ENCODE measurements at regions not wholly inside any gene's neighbourhood (a gene's known extent, or its start where the extent isn't known, plus 50 kb on each side); places are given as distances from the start of the nearest gene placed in this dataset.

- Histone ChIP-seq H3K36me3 (replicated peaks in 1 of 2; ENCODE audit: control insufficient read depth in 2 of 2, insufficient read depth in 2 of 2, low read length in 2 of 2) (no peaks in the 10 kb centered on the region), H3K9ac (ENCODE audit: low read depth, low read length, poor library complexity) (no peak overlapping the region), H2AK5ac (ENCODE audit: low read depth, low read length) (no peak overlapping the region), H3K4me2 (ENCODE audit: insufficient read depth, low read length, poor library complexity, severe bottlenecking) (no peak overlapping the region), H2AFZ (ENCODE audit: low read length) (no peak overlapping the region), H4K8ac (ENCODE audit: low read depth, low read length) (no peak overlapping the region), H3K27ac (replicated peaks; ENCODE audit: low read length) (no peak overlapping the region), H3K4me3 (ENCODE audit: low read length in 2 of 2) (no peak overlapping the region), H4K91ac (ENCODE audit: low read depth, low read length, poor library complexity) (no peak overlapping the region), H3K79me1 (ENCODE audit: low read depth, low read length) (no peaks in the 10 kb centered on the region), H2BK15ac (ENCODE audit: low read length) (no peak overlapping the region), H3K4me1 (ENCODE audit: control insufficient read depth in 2 of 2, insufficient read depth in 1 of 2, low read depth in 1 of 2, low read length in 2 of 2) (peaks cover 0 to 9% of the 10 kb centered on the region in 2 donors), H2BK120ac (ENCODE audit: low read depth, low read length) (peak overlapping the region; percentile 68), H3K9me3 (replicated peaks in 1 of 2; ENCODE audit: control insufficient read depth in 2 of 2, insufficient read depth in 1 of 2, low read depth in 1 of 2, low read length in 2 of 2) (no peaks in the 10 kb centered on the region), H3K23ac (ENCODE audit: low read depth, low read length, poor library complexity) (no peak overlapping the region), H3K18ac (ENCODE audit: low read length) (peak overlapping the region; percentile 41), H3K14ac (ENCODE audit: low read length) (no peak overlapping the region), H3K27me3 (ENCODE audit: control insufficient read depth in 3 of 3, insufficient read depth in 3 of 3, low read depth in 1 of 3, low read length in 3 of 3) (peaks cover 0 to 6% (median 0%) of the 10 kb centered on the region in 3 experiments), H2BK12ac (ENCODE audit: low read length) (no peak overlapping the region), H3K4ac (ENCODE audit: low read length) (no peak overlapping the region), H2BK5ac (ENCODE audit: low read length) (peak overlapping the region; percentile 79)
- DNase-seq (ENCODE audit: low spot score), result no peak
- no CpG with 5 or more reads among the region's 5 CpGs for WGBS, 2 donors (ENCODE audit: extremely low coverage in 2 of 2, insufficient read length in 2 of 2, insufficient replicate concordance in 1 of 2)
These were observed 112.6 kb downstream of the FOXL1 start for GRCh38 chr16:86690970-86691369.

DNA sequence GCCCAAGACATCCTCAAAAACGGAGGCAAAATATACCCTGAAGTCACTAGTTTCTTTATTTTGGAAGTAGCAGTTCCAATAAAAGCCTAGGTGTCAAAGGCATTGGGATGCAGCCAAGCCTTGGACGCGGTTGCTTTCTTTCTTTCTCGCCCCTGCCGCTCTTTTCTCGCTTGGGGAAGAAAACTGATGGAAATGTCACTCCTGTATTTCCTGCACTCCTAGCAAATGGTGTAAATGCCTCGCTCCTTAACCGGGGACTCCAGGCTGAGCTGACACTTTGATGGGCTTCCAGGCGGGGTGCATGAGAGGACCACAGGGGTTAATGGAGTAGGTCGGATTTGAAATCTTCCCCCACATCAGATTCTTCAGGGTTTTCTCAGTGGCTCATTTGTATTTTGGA, 114.1 kb downstream of the FOXL1 start:
- Histone ChIP-seq H3K4me2 (ENCODE audit: insufficient read depth, low read length, poor library complexity, severe bottlenecking) (no peak overlapping the region), H3K27me3 (ENCODE audit: control insufficient read depth in 3 of 3, insufficient read depth in 3 of 3, low read depth in 1 of 3, low read length in 3 of 3) (peaks cover 0 to 6% (median 0%) of the 10 kb centered on the region in 3 experiments), H3K9me3 (replicated peaks in 1 of 2; ENCODE audit: control insufficient read depth in 2 of 2, insufficient read depth in 1 of 2, low read depth in 1 of 2, low read length in 2 of 2) (no peaks in the 10 kb centered on the region), H3K18ac (ENCODE audit: low read length) (no peak overlapping the region), H3K79me1 (ENCODE audit: low read depth, low read length) (no peaks in the 10 kb centered on the region), H2AK5ac (ENCODE audit: low read depth, low read length) (no peak overlapping the region), H3K4ac (ENCODE audit: low read length) (no peak overlapping the region), H3K4me1 (ENCODE audit: control insufficient read depth in 2 of 2, insufficient read depth in 1 of 2, low read depth in 1 of 2, low read length in 2 of 2) (peaks cover 0 to 9% of the 10 kb centered on the region in 2 donors), H2BK12ac (ENCODE audit: low read length) (no peak overlapping the region), H4K8ac (ENCODE audit: low read depth, low read length) (no peak overlapping the region), H3K4me3 (ENCODE audit: low read length in 2 of 2) (no peak overlapping the region), H3K9ac (ENCODE audit: low read depth, low read length, poor library complexity) (no peak overlapping the region), H4K91ac (ENCODE audit: low read depth, low read length, poor library complexity) (no peak overlapping the region), H2BK5ac (ENCODE audit: low read length) (no peak overlapping the region), H3K27ac (replicated peaks; ENCODE audit: low read length) (no peak overlapping the region), H3K23ac (ENCODE audit: low read depth, low read length, poor library complexity) (no peak overlapping the region), H3K36me3 (replicated peaks in 1 of 2; ENCODE audit: control insufficient read depth in 2 of 2, insufficient read depth in 2 of 2, low read length in 2 of 2) (no peaks in the 10 kb centered on the region), H2BK15ac (ENCODE audit: low read length) (no peak overlapping the region), H3K14ac (ENCODE audit: low read length) (no peak overlapping the region), H2AFZ (ENCODE audit: low read length) (no peak overlapping the region), H2BK120ac (ENCODE audit: low read depth, low read length) (no peak overlapping the region)
- no CpG with 5 or more reads among the region's 10 CpGs for WGBS, 2 donors (ENCODE audit: extremely low coverage in 2 of 2, insufficient read length in 2 of 2, insufficient replicate concordance in 1 of 2)
- no peak for DNase-seq (ENCODE audit: low spot score)

GRCh38 chr16:86693033-86693432, 114.7 kb downstream of the FOXL1 start:
- Histone ChIP-seq H3K23ac (ENCODE audit: low read depth, low read length, poor library complexity) (no peak overlapping the region), H3K79me1 (ENCODE audit: low read depth, low read length) (no peaks in the 10 kb centered on the region), H2AK5ac (ENCODE audit: low read depth, low read length) (no peak overlapping the region), H2BK15ac (ENCODE audit: low read length) (no peak overlapping the region), H3K14ac (ENCODE audit: low read length) (no peak overlapping the region), H2AFZ (ENCODE audit: low read length) (no peak overlapping the region), H3K4me3 (ENCODE audit: low read length in 2 of 2) (no peak overlapping the region), H3K27ac (replicated peaks; ENCODE audit: low read length) (no peak overlapping the region), H3K36me3 (replicated peaks in 1 of 2; ENCODE audit: control insufficient read depth in 2 of 2, insufficient read depth in 2 of 2, low read length in 2 of 2) (no peaks in the 10 kb centered on the region), H3K9me3 (replicated peaks in 1 of 2; ENCODE audit: control insufficient read depth in 2 of 2, insufficient read depth in 1 of 2, low read depth in 1 of 2, low read length in 2 of 2) (no peaks in the 10 kb centered on the region), H2BK12ac (ENCODE audit: low read length) (no peak overlapping the region), H3K9ac (ENCODE audit: low read depth, low read length, poor library complexity) (no peak overlapping the region), H4K91ac (ENCODE audit: low read depth, low read length, poor library complexity) (no peak overlapping the region), H3K27me3 (ENCODE audit: control insufficient read depth in 3 of 3, insufficient read depth in 3 of 3, low read depth in 1 of 3, low read length in 3 of 3) (peaks cover 0 to 6% (median 0%) of the 10 kb centered on the region in 3 experiments), H3K18ac (ENCODE audit: low read length) (no peak overlapping the region), H3K4ac (ENCODE audit: low read length) (no peak overlapping the region), H2BK5ac (ENCODE audit: low read length) (no peak overlapping the region), H3K4me2 (ENCODE audit: insufficient read depth, low read length, poor library complexity, severe bottlenecking) (no peak overlapping the region), H2BK120ac (ENCODE audit: low read depth, low read length) (no peak overlapping the region), H3K4me1 (ENCODE audit: control insufficient read depth in 2 of 2, insufficient read depth in 1 of 2, low read depth in 1 of 2, low read length in 2 of 2) (peaks cover 0 to 9% of the 10 kb centered on the region in 2 donors), H4K8ac (ENCODE audit: low read depth, low read length) (no peak overlapping the region)
- no CpG with 5 or more reads among the region's 5 CpGs for WGBS, 2 donors (ENCODE audit: extremely low coverage in 2 of 2, insufficient read length in 2 of 2, insufficient replicate concordance in 1 of 2)
- DNase-seq (ENCODE audit: low spot score), result no peak

GRCh38 chr16:86697715-86698114, 119.4 kb downstream of the FOXL1 start:
- DNase-seq (ENCODE audit: low spot score), result no peak
- Histone ChIP-seq H3K79me1 (ENCODE audit: low read depth, low read length) (no peaks in the 10 kb centered on the region), H3K36me3 (replicated peaks in 1 of 2; ENCODE audit: control insufficient read depth in 2 of 2, insufficient read depth in 2 of 2, low read length in 2 of 2) (no peaks in the 10 kb centered on the region), H3K27ac (replicated peaks; ENCODE audit: low read length) (no peak overlapping the region), H4K8ac (ENCODE audit: low read depth, low read length) (no peak overlapping the region), H3K4me2 (ENCODE audit: insufficient read depth, low read length, poor library complexity, severe bottlenecking) (no peak overlapping the region), H3K27me3 (ENCODE audit: control insufficient read depth in 3 of 3, insufficient read depth in 3 of 3, low read depth in 1 of 3, low read length in 3 of 3) (peaks cover 0 to 4% (median 0%) of the 10 kb centered on the region in 3 experiments), H4K91ac (ENCODE audit: low read depth, low read length, poor library complexity) (no peak overlapping the region), H3K14ac (ENCODE audit: low read length) (no peak overlapping the region), H2AFZ (ENCODE audit: low read length) (no peak overlapping the region), H3K9me3 (replicated peaks in 1 of 2; ENCODE audit: control insufficient read depth in 2 of 2, insufficient read depth in 1 of 2, low read depth in 1 of 2, low read length in 2 of 2) (no peaks in the 10 kb centered on the region), H3K4ac (ENCODE audit: low read length) (no peak overlapping the region), H3K4me1 (ENCODE audit: control insufficient read depth in 2 of 2, insufficient read depth in 1 of 2, low read depth in 1 of 2, low read length in 2 of 2) (peaks cover 0 to 6% of the 10 kb centered on the region in 2 donors), H2AK5ac (ENCODE audit: low read depth, low read length) (no peak overlapping the region), H2BK5ac (ENCODE audit: low read length) (no peak overlapping the region), H3K4me3 (ENCODE audit: low read length in 2 of 2) (no peak overlapping the region), H3K18ac (ENCODE audit: low read length) (no peak overlapping the region), H3K23ac (ENCODE audit: low read depth, low read length, poor library complexity) (no peak overlapping the region), H2BK120ac (ENCODE audit: low read depth, low read length) (no peak overlapping the region), H3K9ac (ENCODE audit: low read depth, low read length, poor library complexity) (no peak overlapping the region), H2BK12ac (ENCODE audit: low read length) (no peak overlapping the region), H2BK15ac (ENCODE audit: low read length) (no peak overlapping the region)
- WGBS, 2 donors (ENCODE audit: extremely low coverage in 2 of 2, insufficient read length in 2 of 2, insufficient replicate concordance in 1 of 2), result no CpG with 5 or more reads among the region's 3 CpGs
